Neural progenitor cell (in vitro differentiated cells): ENCODE measurements at regions not wholly inside any gene's neighbourhood (a gene's known extent, or its start where the extent isn't known, plus 50 kb on each side); places are given as distances from the start of the nearest gene placed in this dataset.
A peak's percentile ranks its signal among the peaks of the same experiment; 100 is the strongest.

Source experiments
- DNase-seq: peaks from one replicate; pipeline ENCODE4 v3.0.0-alpha.2; 2016; ENCODE audit warnings: low spot score
- H2AFZ ChIP-seq: fragments of 200-600 bp; sonication (generic); replicated peaks from 2 replicates; pipeline ENCODE4 v1.6.1; 2016; ENCODE audit warnings: antibody characterized with exemption
- H3F3A ChIP-seq: fragments of 200-600 bp; sonication (generic); 2 replicates; pipeline ENCODE4 v1.6.1; 2016; ENCODE audit warnings: antibody characterized with exemption, low read depth
- H3K27ac ChIP-seq: fragments of 200-600 bp; sonication (generic); 2 replicates; pipeline ENCODE4 v1.5.1; 2016; ENCODE audit warnings: mild to moderate bottlenecking
- H3K27me3 ChIP-seq: fragments of 200-600 bp; sonication (generic); 2 replicates; pipeline ENCODE4 v1.6.1; 2016; ENCODE audit warnings: mild to moderate bottlenecking, moderate library complexity
- H3K36me3 ChIP-seq: fragments of 200-600 bp; sonication (generic); 2 replicates; pipeline ENCODE4 v1.5.1; 2016
- H3K4me1 ChIP-seq: fragments of 200-600 bp; sonication (generic); 2 replicates; pipeline ENCODE4 v1.6.1; 2016; ENCODE audit warnings: mixed run types
- H3K4me2 ChIP-seq: fragments of 200-600 bp; sonication (generic); 2 replicates; pipeline ENCODE4 v1.6.1; 2016
- H3K4me3 ChIP-seq: fragments of 200-600 bp; sonication (generic); 2 replicates; pipeline ENCODE4 v1.5.1; 2016
- H3K79me2 ChIP-seq: fragments of 200-600 bp; sonication (generic); 2 replicates; pipeline ENCODE4 v1.6.1; 2016; ENCODE audit warnings: low read depth
- H3K9ac ChIP-seq: fragments of 200-600 bp; sonication (generic); 2 replicates; pipeline ENCODE4 v1.6.1; 2016
- H3K9me3 ChIP-seq: fragments of 200-600 bp; sonication (generic); 2 replicates; pipeline ENCODE4 v1.5.1; 2016; ENCODE audit warnings: low read depth
- H4K20me1 ChIP-seq: fragments of 200-600 bp; sonication (generic); 2 replicates; pipeline ENCODE4 v1.6.1; 2016; ENCODE audit warnings: low read depth
- H3K27ac Mint-ChIP-seq: 3 replicates; pipeline ENCODE4 v1.8.0; 2021; ENCODE audit warnings: mixed read lengths
- H3K27me3 Mint-ChIP-seq: 2 replicates; pipeline ENCODE4 v1.8.0; 2022; ENCODE audit warnings: low read depth, mild to moderate bottlenecking, inconsistent platforms, moderate library complexity, mixed read lengths; ENCODE audit not compliant: insufficient read depth
- H3K36me3 Mint-ChIP-seq: 3 replicates; pipeline ENCODE4 v1.8.0; 2021; ENCODE audit warnings: mixed read lengths
- H3K4me1 Mint-ChIP-seq: 3 replicates; pipeline ENCODE4 v1.8.0; 2021; ENCODE audit warnings: mixed read lengths
- H3K4me3 Mint-ChIP-seq: 3 replicates; pipeline ENCODE4 v1.8.0; 2021; ENCODE audit warnings: mild to moderate bottlenecking, moderate library complexity, mixed read lengths
- H3K9me3 Mint-ChIP-seq: 3 replicates; pipeline ENCODE4 v1.8.0; 2020; ENCODE audit warnings: mixed read lengths
- CTCF ChIP-seq: fragments of 200-600 bp; sonication (generic); IDR thresholded peaks from 2 replicates; pipeline ENCODE4 v1.5.1; 2017; ENCODE audit warnings: antibody characterized with exemption, mild to moderate bottlenecking
- EZH2 ChIP-seq: fragments of 200-600 bp; sonication (generic); IDR thresholded peaks from 2 replicates; pipeline ENCODE4 v1.6.1; 2017; ENCODE audit warnings: antibody characterized with exemption, mild to moderate bottlenecking, moderate library complexity
- EZH2phosphoT487 ChIP-seq: fragments of 200-600 bp; sonication (generic); IDR thresholded peaks from 2 replicates; pipeline ENCODE4 v1.6.1; 2017; ENCODE audit warnings: antibody characterized with exemption

DNA sequence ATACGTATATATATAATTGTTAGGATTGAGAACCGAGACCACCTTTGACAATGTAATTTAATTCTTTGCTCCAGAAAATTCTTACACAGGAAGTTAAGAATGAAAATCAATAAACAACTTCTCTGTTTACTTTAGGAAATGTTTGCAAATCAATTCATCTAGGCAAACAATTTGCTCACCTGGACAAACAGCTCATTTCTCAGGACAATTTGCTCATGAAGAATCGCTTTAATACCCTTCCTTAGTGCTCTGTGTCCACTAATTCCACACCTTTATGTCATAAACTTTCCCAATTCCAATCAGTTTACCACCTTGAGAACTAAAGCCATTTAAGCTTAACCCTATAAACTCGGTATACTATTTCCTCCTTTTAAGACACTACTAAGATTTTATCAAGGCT, 292.2 kb downstream of the BCHE start:
- no peak for DNase-seq
- H3K27ac ChIP-seq = no peak overlapping the region
- Mint-ChIP-seq H3K27ac (no peak overlapping the region), H3K9me3 (no peaks in the 10 kb centered on the region), H3K4me3 (no peak overlapping the region), H3K27me3 (no peaks in the 10 kb centered on the region), H3K36me3 (no peaks in the 10 kb centered on the region), H3K4me1 (no peaks in the 10 kb centered on the region)
- no peaks in the 10 kb centered on the region for H3K4me1 ChIP-seq
- no peak overlapping the region for H3K4me2 ChIP-seq
- no peaks in the 10 kb centered on the region for H3F3A ChIP-seq
- no peaks in the 10 kb centered on the region for H4K20me1 ChIP-seq
- no peak overlapping the region for H3K4me3 ChIP-seq
- no peaks in the 10 kb centered on the region for H3K9me3 ChIP-seq
- no peak for TF ChIP-seq EZH2phosphoT487
- no peak overlapping the region for H2AFZ ChIP-seq
- no peaks in the 10 kb centered on the region for H3K79me2 ChIP-seq
- H3K36me3 ChIP-seq = no peaks in the 10 kb centered on the region
- no peak overlapping the region for H3K9ac ChIP-seq
- H3K27me3 ChIP-seq = no peaks in the 10 kb centered on the region

- Histone ChIP-seq H3K9ac (no peak overlapping the region), H3K4me3 (no peak overlapping the region), H3K79me2 (no peaks in the 10 kb centered on the region), H3K9me3 (no peaks in the 10 kb centered on the region), H3F3A (no peaks in the 10 kb centered on the region), H4K20me1 (no peaks in the 10 kb centered on the region), H3K27me3 (no peaks in the 10 kb centered on the region), H3K4me1 (no peaks in the 10 kb centered on the region), H3K36me3 (no peaks in the 10 kb centered on the region), H3K27ac (no peak overlapping the region), H3K4me2 (no peak overlapping the region), H2AFZ (peak overlapping the region; percentile 57)
- Mint-ChIP-seq H3K9me3 (no peaks in the 10 kb centered on the region), H3K27me3 (no peaks in the 10 kb centered on the region), H3K36me3 (no peaks in the 10 kb centered on the region), H3K4me3 (no peak overlapping the region), H3K27ac (no peak overlapping the region), H3K4me1 (no peaks in the 10 kb centered on the region)
- peak; percentile 2 for DNase-seq
- no peak for TF ChIP-seq EZH2
Observed at GRCh38 chr3:165544432-165544831, 292.8 kb downstream of the BCHE start.

- no peak overlapping the region for H2AFZ ChIP-seq
- Mint-ChIP-seq H3K4me1 (no peaks in the 10 kb centered on the region), H3K9me3 (no peaks in the 10 kb centered on the region), H3K36me3 (no peaks in the 10 kb centered on the region), H3K27ac (no peak overlapping the region), H3K27me3 (no peaks in the 10 kb centered on the region), H3K4me3 (no peak overlapping the region)
- no peaks in the 10 kb centered on the region for H3F3A ChIP-seq
- no peak for DNase-seq
- no peaks in the 10 kb centered on the region for H4K20me1 ChIP-seq
- no peak overlapping the region for H3K4me2 ChIP-seq
- no peaks in the 10 kb centered on the region for H3K9me3 ChIP-seq
- no peak overlapping the region for H3K27ac ChIP-seq
- TF ChIP-seq EZH2phosphoT487 (no peak), CTCF (no peak), EZH2 (no peak)
- no peaks in the 10 kb centered on the region for H3K36me3 ChIP-seq
- no peaks in the 10 kb centered on the region for H3K4me1 ChIP-seq
- H3K79me2 ChIP-seq = no peaks in the 10 kb centered on the region
- no peaks in the 10 kb centered on the region for H3K27me3 ChIP-seq
- H3K9ac ChIP-seq = no peak overlapping the region
- no peak overlapping the region for H3K4me3 ChIP-seq
Observed at GRCh38 chr3:165538166-165538565, 299.1 kb downstream of the BCHE start.

GRCh38 chr3:165532851-165533250, 304.4 kb downstream of the BCHE start:
- Histone ChIP-seq H3K4me1 (no peaks in the 10 kb centered on the region), H2AFZ (no peak overlapping the region), H3K36me3 (no peaks in the 10 kb centered on the region), H3K9ac (no peak overlapping the region), H3K4me3 (no peak overlapping the region), H3K4me2 (no peak overlapping the region), H3F3A (no peaks in the 10 kb centered on the region), H3K9me3 (no peaks in the 10 kb centered on the region), H4K20me1 (no peaks in the 10 kb centered on the region), H3K79me2 (no peaks in the 10 kb centered on the region), H3K27me3 (no peaks in the 10 kb centered on the region), H3K27ac (no peak overlapping the region)
- Mint-ChIP-seq H3K4me3 (no peak overlapping the region), H3K27me3 (no peaks in the 10 kb centered on the region), H3K9me3 (peaks cover 4% of the 10 kb centered on the region), H3K27ac (no peak overlapping the region), H3K4me1 (peaks cover 6% of the 10 kb centered on the region), H3K36me3 (no peaks in the 10 kb centered on the region)
- TF ChIP-seq CTCF (no peak), EZH2phosphoT487 (no peak), EZH2 (no peak)
- DNase-seq = no peak
